Activated CD8-positive, alpha-beta memory T cell treated with anti-CD3 and anti-CD28 coated beads for 4 hours (primary cell): ENCODE measurements at regions not wholly inside any gene's neighbourhood (a gene's known extent, or its start where the extent isn't known, plus 50 kb on each side); places are given as distances from the start of the nearest gene placed in this dataset.

ENCODE experiments used
- DNase-seq, 2 donors: peaks; one replicate each; pipeline ENCODE4 v3.0.0-alpha.2; 2020; ENCODE audit warnings: low read depth in 2 of 2

GRCh38 chr6:108751851-108752732 lies 96.1 kb upstream of the ARMC2 start:
- no peak for DNase-seq

GRCh38 chr6:108752733-108753590 lies 95.3 kb upstream of the ARMC2 start:
- no peak for DNase-seq

DNA sequence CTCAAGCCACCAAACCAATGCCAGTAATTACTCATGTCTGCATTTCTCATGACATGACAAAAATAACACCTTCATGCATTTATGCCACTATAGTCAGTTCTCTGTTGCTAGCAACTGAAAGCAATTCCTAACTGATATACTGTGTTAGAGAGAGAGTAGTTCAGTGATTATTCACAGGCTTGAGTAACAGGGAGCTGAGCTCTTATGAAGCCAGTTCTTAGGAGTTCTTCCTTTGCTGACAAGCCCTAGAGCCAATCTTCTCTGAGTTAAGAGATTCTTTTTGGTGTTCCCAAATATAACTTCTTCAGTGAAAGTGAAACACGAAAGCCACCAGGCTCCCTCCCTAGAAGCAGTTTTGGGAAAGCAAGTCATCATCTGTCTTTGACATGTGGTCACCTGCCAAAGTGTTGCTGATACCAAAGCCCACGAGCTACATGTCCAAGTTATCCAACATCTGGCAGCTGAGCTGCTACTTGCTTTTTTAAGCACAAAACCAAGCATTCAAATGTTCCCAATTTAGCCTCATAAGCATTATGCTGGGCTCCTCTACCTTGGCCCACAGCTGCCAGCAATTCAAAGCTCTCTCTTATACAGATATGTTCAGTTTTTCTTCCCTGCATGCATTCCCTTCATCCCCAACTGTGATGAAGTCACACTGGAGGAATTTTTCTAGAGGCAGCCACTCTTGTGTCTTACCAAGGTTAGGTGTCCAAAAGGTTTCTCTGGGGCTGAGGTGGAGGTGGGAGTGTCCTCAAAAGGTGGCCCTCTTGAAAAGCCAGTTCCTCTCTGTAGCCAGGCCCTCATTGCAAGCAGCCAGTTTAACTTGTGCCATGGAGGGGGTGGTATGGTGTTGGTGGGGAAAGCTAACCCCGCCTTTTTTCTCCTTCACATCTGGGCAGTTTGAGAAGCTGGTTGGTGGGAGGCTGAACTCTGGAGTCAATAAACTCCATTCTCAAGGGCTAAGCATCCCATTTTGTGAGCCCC lies 92.7 kb upstream of the ARMC2 start:
- DNase-seq: no peak

GRCh38 chr6:108757357-108757756 lies 90.9 kb upstream of the ARMC2 start:
- DNase-seq: no peak

- no peak for DNase-seq
Measured at GRCh38 chr6:108758884-108759283, 89.3 kb upstream of the ARMC2 start.

DNA sequence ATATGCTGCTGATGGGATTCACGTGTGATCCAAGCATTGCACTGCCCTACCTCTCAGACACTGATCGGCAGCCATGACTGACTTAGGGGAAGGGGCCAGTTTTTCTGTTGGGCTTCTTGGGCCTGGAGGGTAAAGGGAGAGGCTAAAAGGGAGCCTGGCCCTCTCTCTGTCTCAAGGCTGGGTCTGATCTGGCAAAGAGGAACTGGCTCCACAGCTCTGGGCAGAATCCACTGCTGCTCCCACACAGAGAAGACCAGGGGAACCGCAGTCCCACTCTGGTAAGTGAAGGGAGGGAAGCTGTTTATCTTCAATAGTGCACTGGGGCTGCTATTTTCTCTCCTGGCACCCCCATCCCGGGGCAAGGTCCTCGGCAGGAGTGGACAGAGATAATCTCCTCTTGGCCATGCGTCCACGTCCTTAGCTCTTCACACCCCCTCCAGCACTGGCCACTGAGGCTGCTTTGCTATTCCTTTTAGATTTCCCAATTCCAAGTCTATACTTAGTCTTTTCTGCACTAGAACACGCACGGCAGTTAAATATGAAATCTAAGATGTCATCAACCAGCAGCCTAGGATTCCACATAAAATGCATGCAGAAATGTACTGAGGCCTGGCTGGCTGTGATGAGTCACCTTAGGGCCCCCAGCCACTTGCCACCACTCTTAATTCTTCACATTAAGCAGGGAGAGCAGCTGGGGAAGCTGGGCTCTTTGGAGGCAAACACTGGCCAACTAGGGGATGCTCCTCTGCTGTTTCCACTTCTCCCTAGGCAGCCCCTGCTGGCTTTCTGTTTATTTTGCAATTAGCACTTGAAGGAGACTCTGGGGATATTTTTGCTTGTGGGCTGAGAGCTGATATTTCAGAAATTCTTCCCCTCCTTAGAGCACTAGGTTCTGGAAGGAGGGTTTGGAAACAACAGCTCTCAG lies 87.8 kb upstream of the ARMC2 start:
- no peak for DNase-seq

- DNase-seq: no peak
Measured at GRCh38 chr6:108762394-108762793, 85.8 kb upstream of the ARMC2 start.

GRCh38 chr6:108763931-108764579 lies 84.2 kb upstream of the ARMC2 start:
- DNase-seq: no peak

DNA sequence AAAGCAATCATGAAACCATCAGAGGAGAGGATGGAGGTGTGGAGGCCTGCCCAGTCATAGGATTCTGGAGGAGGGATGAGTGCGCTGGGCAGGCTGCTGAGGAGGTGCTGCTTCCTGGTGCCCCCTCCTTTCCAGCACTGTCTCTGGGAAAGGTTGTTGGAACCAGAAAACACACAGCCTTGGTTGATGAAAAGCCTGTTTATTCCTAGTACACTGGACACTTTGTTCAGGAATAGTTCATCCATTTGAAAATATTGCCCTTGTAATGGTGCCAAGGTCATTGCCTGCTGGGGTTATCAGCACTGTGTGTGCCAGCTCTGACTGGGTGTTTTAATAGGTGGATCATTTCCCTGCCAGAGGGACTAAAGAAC lies 83.7 kb upstream of the ARMC2 start:
- DNase-seq: no peak

- DNase-seq: no peak
Measured at GRCh38 chr6:108765495-108765894, 82.7 kb upstream of the ARMC2 start.

- DNase-seq: no peak
Measured at GRCh38 chr6:108766419-108766818, 81.8 kb upstream of the ARMC2 start.

DNA sequence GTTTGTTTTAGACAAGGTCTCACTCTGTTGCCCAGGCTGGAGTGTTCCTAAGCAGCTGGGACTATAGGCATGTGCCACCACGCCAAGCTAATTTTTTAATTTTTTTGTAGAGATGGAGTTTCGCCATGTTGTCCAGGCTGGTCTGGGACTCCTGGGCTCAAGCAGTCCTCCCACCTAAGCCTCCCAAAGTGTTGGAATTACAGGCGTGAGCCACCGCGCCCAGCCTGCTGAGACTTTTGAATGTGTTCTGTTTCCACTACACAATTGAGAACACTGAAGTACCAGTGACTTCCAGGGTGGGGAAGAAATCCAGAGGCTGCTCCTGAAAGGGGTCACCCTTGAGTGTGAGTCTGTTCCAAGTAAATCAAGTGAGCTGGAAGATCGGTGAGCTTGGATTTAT lies 81.3 kb upstream of the ARMC2 start:
- DNase-seq: no peak

DNA sequence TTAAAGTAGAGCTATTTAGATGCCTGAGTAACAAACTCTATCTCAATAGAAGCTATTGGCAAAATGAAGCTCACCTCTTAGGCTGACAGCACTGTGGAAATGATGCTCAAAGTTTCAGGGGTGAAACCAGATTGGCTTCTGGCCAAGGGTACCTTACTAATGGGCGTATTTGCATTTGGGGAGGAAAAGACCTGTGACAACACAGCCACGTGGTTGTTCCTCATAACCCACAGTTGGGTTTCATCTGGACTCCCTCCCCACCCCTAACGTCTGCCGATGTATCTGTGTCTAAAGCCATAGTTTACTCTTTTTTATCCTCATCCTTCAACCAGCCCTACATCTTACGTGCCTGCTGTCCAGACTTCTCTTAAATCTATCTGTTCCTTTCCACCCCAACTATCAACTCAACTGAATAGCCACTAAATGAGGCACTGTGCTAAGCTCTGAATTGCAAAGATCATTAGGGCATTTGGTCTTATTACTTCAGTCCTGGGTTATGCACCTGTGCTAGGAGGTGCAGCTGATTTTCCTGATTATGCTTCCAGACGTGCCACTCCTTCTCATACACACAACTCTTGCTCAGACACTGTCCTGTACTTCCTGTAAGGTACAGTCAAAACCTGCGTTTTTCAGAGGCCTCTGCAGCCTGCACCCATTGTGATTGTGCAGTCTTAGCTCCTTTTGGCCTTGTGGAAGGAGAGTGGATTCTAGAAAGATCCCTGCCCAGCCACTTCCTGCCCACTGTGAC lies 80.6 kb upstream of the ARMC2 start:
- DNase-seq: no peak

- no peak for DNase-seq
Measured at GRCh38 chr6:108768166-108768555, 80.1 kb upstream of the ARMC2 start.

DNA sequence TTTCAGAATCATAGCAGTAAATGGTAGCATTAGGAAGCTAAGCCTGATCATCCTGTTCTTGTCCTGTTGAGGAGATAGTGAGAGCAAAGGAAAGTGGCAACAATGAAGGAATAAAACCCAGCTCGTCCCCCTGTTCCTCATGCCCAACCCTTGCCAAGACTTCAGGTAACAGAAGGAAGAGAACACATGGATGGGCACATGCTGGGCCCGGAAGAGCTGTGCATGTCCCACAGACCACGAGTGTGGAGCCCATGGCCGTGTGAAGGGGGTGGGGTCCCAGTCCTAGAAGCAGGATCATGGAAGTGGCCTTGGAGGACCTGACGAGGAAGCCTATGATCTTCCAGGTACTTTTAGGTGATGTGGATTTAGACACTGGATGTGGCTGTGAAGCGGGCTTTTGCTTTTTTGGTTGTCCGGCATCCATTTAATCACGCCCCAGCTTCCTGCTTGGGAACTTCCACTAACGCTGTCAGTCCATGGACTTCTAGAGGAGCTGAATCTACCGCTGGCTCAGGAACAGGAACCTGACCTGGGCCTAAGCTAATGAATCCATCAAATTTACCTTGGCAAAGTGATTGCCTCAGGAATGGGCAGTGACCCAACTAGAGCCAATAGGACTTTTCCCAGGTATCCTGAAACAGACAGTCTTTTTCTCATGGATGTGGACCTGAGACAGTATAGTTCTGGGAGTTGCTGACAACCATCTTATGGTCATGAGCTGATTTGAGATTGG lies 79.3 kb upstream of the ARMC2 start:
- DNase-seq: no peak

DNA sequence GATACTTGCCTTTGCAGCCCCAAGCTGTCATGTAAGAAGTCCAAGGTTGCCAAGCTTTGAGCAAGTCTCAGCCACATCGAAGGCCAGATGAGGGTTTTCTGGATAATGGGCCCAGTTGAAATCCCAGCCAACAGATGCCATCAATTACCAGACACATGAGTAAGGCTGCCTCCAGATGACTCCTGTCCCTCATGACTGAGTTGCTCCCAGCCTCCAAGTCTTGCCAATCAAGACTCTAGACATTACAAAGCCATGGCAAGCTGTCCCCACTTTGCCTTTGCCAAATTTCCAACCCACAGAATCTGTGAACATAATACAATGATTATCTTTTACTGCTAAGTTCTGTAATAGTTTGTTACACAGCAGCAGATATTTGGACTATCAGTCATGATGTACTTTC lies 76.8 kb upstream of the ARMC2 start:
- DNase-seq: no peak

GRCh38 chr6:108774555-108774954 lies 73.7 kb upstream of the ARMC2 start:
- DNase-seq: no peak

DNA sequence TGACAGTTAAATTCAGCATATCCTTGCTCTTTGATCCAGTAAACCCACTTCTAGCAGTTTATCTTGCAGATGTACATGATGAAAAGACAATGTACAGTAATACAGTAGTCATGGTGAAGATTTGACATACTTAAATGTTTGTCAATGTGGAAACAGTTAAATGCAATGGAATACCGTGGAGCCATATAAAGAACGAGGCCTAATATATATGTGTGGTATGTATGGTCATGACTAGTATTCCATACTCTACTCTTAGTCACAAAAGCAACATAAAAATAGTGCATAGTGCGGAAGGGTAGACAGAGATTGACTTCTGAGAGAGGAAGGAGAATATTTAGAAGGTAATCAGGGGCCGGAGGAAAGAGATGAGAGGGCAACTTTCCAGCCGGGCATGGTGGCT lies 70.7 kb upstream of the ARMC2 start:
- DNase-seq: no peak
